ENCODE measurements at regions not wholly inside any gene's neighbourhood (a gene's known extent, or its start where the extent isn't known, plus 50 kb on each side); places are given as distances from the start of the nearest gene placed in this dataset.

GRCh38 chr5:44497606-44498005 is 108.4 kb upstream of the FGF10 start:
- no peak for DNase-seq

DNA sequence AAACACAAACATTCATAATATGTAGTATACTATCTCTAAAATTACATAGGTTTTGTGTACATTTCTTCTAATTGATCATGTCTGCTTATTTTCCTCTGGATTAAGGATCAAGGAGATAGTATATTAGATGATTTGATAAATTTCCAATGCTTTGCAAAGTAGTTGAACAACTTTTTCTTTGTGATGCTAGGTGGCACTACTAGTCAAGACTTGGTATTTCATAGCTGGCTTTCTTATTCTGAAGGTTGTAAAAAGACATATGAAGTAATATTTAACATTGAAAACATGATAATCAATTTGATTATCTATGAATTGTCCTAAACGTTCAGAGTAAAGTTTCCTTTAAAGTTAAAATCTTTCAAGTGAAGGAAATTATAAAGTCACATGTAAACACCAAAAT is 106.1 kb upstream of the FGF10 start:
- Histone ChIP-seq H3K27me3 (no peaks in the 10 kb centered on the region), H3K9me3 (no peaks in the 10 kb centered on the region), H3K27ac (no peak overlapping the region), H3K4me1 (no peaks in the 10 kb centered on the region), H3K4me3 (no peak overlapping the region), H3K36me3 (no peaks in the 10 kb centered on the region)
- DNase-seq, result no peak
- TF ChIP-seq POLR2A (IDR thresholded peaks at IDR 0.05), result no peak
- no peak for TF ChIP-seq CTCF (IDR thresholded peaks at IDR 0.05)

More at GRCh38 chr5:44497606-44498005, 108.4 kb upstream of the FGF10 start:
- Histone ChIP-seq H3K9me3 (no peaks in the 10 kb centered on the region), H3K27ac (no peak overlapping the region), H3K36me3 (no peaks in the 10 kb centered on the region), H3K27me3 (no peaks in the 10 kb centered on the region), H3K4me1 (no peaks in the 10 kb centered on the region), H3K4me3 (no peak overlapping the region)
- TF ChIP-seq CTCF (IDR thresholded peaks at IDR 0.05), result no peak
- no peak for TF ChIP-seq POLR2A (IDR thresholded peaks at IDR 0.05)

DNA sequence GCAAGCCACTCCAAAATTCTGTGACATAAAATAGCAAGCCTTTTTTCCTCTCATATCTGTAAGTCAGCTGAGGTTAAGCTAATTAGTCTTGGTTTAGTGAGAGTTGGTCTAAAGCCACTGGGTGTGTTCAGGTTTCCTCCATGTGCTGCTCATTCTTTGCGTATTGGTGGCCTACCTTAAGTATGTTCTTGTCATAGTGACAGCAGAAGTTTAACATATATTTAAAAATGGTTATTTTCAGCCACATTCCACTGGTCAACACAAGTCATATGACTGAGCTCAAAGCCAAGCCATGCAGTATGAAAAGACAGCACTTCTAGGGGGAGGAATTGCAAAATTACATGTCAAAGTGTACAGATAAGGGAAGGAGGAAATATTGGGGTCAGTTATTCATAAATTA is 100.5 kb upstream of the FGF10 start:
- H3K4me3 ChIP-seq, result no peak overlapping the region
- no peaks in the 10 kb centered on the region for H3K9me3 ChIP-seq
- no peaks in the 10 kb centered on the region for H3K4me1 ChIP-seq
- H3K27ac ChIP-seq, result no peak overlapping the region
- H3K36me3 ChIP-seq, result no peaks in the 10 kb centered on the region
- H3K27me3 ChIP-seq, result no peaks in the 10 kb centered on the region
- TF ChIP-seq POLR2A (IDR thresholded peaks at IDR 0.05) (no peak), CTCF (IDR thresholded peaks at IDR 0.05) (no peak)
- no peak for DNase-seq

- Histone ChIP-seq H3K4me1 (no peaks in the 10 kb centered on the region), H3K36me3 (no peaks in the 10 kb centered on the region), H3K27ac (no peak overlapping the region), H3K4me3 (no peak overlapping the region), H3K27me3 (no peaks in the 10 kb centered on the region), H3K9me3 (no peaks in the 10 kb centered on the region)
- DNase-seq, result no peak
- TF ChIP-seq POLR2A (IDR thresholded peaks at IDR 0.05), result no peak
- TF ChIP-seq CTCF (IDR thresholded peaks at IDR 0.05), result no peak
Observed at GRCh38 chr5:44486591-44486990, 97.4 kb upstream of the FGF10 start.

DNA sequence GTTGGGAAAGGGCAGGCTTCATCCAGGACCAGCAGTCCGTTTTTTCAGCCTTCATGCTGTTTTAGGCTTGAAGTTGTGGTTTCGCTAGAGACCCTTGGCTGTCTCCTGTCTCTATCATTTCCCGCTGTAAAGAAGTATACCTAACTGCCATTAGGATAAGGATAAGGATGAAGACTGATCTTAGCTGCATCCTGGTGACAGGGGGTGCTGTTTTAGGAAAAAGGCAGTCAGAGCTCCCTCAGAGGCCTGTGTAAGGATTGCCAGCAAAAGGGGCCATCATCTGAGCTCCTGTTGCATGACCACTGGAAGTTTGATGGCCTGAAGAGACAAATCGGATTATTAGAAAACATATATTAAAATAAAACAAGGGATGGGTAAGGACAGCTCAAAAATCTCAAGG is 64.8 kb upstream of the FGF10 start:
- Histone ChIP-seq H3K27me3 (no peaks in the 10 kb centered on the region), H3K4me3 (no peak overlapping the region), H3K36me3 (no peaks in the 10 kb centered on the region), H3K4me1 (no peaks in the 10 kb centered on the region), H3K27ac (no peak overlapping the region), H3K9me3 (no peaks in the 10 kb centered on the region)
- TF ChIP-seq POLR2A (IDR thresholded peaks at IDR 0.05) (no peak), CTCF (IDR thresholded peaks at IDR 0.05) (no peak)
- no peak for DNase-seq

- Histone ChIP-seq H3K27ac (no peak overlapping the region), H3K4me3 (no peak overlapping the region), H3K27me3 (no peaks in the 10 kb centered on the region), H3K4me1 (no peaks in the 10 kb centered on the region), H3K36me3 (no peaks in the 10 kb centered on the region), H3K9me3 (no peaks in the 10 kb centered on the region)
- DNase-seq, result no peak
- TF ChIP-seq POLR2A (IDR thresholded peaks at IDR 0.05) (no peak), CTCF (IDR thresholded peaks at IDR 0.05) (no peak)
Observed at GRCh38 chr5:44446399-44446798, 57.2 kb upstream of the FGF10 start.

Data from Peyer's patch (tissue), 4 donors.